Thyroid gland (tissue), 4 donors: ENCODE measurements at regions not wholly inside any gene's neighbourhood (a gene's known extent, or its start where the extent isn't known, plus 50 kb on each side); places are given as distances from the start of the nearest gene placed in this dataset.

Source experiments
- POLR2A ChIP-seq, 2 donors: fragments of 450-650 bp; IDR thresholded peaks; one replicate each; pipeline ENCODE4 v1.6.1; 2017; ENCODE audit warnings: antibody characterized with exemption in 2 of 2, mild to moderate bottlenecking in 2 of 2, moderate library complexity in 1 of 2
- TF ChIP-seq, protein P1 (sequence below), 6 experiments: fragments of 200-600 bp in 3 of 6; fragments of 450-650 bp in 3 of 6; sonication (generic) in 3 of 6; IDR thresholded peaks; one replicate each; pipeline ENCODE4 v1.5.1; 2016 to 2019; ENCODE audit warnings: antibody characterized with exemption in 6 of 6, mild to moderate bottlenecking in 2 of 6, inconsistent platforms in 1 of 6, moderate library complexity in 1 of 6

DNA sequence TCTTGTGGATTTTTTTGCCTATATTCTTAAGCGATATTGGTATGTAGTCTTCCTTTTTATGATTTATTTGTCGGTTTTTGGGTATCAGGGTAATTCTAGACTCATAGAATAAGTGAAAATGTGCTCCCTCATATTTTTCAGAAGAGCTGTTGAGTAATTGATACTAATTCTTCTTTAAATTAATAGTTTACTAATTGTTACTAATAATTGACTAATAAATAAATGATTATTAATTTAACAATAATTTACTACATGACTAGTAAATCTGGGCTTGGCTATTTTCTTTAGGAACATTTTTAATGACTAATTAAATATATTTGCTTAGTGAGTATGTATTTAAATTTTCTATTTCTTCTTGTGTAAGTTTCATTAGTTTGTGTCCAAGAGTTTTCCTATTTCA lies 325.0 kb downstream of the ADCYAP1 start:
- TF ChIP-seq, protein P1, sequence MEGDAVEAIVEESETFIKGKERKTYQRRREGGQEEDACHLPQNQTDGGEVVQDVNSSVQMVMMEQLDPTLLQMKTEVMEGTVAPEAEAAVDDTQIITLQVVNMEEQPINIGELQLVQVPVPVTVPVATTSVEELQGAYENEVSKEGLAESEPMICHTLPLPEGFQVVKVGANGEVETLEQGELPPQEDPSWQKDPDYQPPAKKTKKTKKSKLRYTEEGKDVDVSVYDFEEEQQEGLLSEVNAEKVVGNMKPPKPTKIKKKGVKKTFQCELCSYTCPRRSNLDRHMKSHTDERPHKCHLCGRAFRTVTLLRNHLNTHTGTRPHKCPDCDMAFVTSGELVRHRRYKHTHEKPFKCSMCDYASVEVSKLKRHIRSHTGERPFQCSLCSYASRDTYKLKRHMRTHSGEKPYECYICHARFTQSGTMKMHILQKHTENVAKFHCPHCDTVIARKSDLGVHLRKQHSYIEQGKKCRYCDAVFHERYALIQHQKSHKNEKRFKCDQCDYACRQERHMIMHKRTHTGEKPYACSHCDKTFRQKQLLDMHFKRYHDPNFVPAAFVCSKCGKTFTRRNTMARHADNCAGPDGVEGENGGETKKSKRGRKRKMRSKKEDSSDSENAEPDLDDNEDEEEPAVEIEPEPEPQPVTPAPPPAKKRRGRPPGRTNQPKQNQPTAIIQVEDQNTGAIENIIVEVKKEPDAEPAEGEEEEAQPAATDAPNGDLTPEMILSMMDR (IDR thresholded peaks at IDR 0.05): no peak
- no peak for TF ChIP-seq POLR2A (IDR thresholded peaks at IDR 0.05)
